HT-29 (cell line): ENCODE measurements at regions not wholly inside any gene's neighbourhood (a gene's known extent, or its start where the extent isn't known, plus 50 kb on each side); places are given as distances from the start of the nearest gene placed in this dataset.

ENCODE experiments used
- DNase-seq: peaks from one replicate; pipeline ENCODE4 v3.0.0-alpha.2; 2015; ENCODE audit warnings: low spot score

GRCh38 chr10:2731940-2732339, 335.4 kb upstream of the PFKP start:
- DNase-seq = no peak

- DNase-seq = no peak
These were observed 338.2 kb upstream of the PFKP start for GRCh38 chr10:2729197-2729596.

GRCh38 chr10:2728087-2728486, 339.3 kb upstream of the PFKP start:
- no peak for DNase-seq

GRCh38 chr10:2716596-2716995, 350.8 kb upstream of the PFKP start:
- no peak for DNase-seq

GRCh38 chr10:2714597-2714996, 352.8 kb upstream of the PFKP start:
- DNase-seq = no peak

GRCh38 chr10:2703953-2704352, 363.4 kb upstream of the PFKP start:
- DNase-seq = no peak

- no peak for DNase-seq
These were observed 365.5 kb upstream of the PFKP start for GRCh38 chr10:2701802-2702201.

GRCh38 chr10:2700626-2701305, 366.6 kb upstream of the PFKP start:
- no peak for DNase-seq

- DNase-seq = no peak
These were observed 378.4 kb upstream of the PFKP start for GRCh38 chr10:2688958-2689357.

- no peak for DNase-seq
These were observed 380.7 kb upstream of the PFKP start for GRCh38 chr10:2686691-2687090.

- no peak for DNase-seq
These were observed 384.9 kb upstream of the PFKP start for GRCh38 chr10:2682491-2682890.

- DNase-seq = no peak
These were observed 385.5 kb upstream of the PFKP start for GRCh38 chr10:2681891-2682290.

- DNase-seq = no peak
These were observed 386.5 kb upstream of the PFKP start for GRCh38 chr10:2680821-2681220.

- no peak for DNase-seq
These were observed 387.7 kb upstream of the PFKP start for GRCh38 chr10:2679646-2680045.

GRCh38 chr10:2676455-2676854, 390.9 kb upstream of the PFKP start:
- DNase-seq = no peak

- DNase-seq = no peak
These were observed 392.9 kb upstream of the PFKP start for GRCh38 chr10:2674451-2674850.

- no peak for DNase-seq
These were observed 396.5 kb upstream of the PFKP start for GRCh38 chr10:2670864-2671263.

- DNase-seq = no peak
These were observed 401.6 kb upstream of the PFKP start for GRCh38 chr10:2665772-2666171.

GRCh38 chr10:2660276-2660675, 407.1 kb upstream of the PFKP start:
- DNase-seq = no peak

GRCh38 chr10:2659660-2660209, 407.6 kb upstream of the PFKP start:
- DNase-seq = no peak

- no peak for DNase-seq
These were observed 408.6 kb upstream of the PFKP start for GRCh38 chr10:2658780-2659179.

GRCh38 chr10:2650328-2650727, 417.0 kb upstream of the PFKP start:
- DNase-seq = no peak

GRCh38 chr10:2641028-2641427, 426.3 kb upstream of the PFKP start:
- DNase-seq = no peak

GRCh38 chr10:2633630-2634029, 433.7 kb upstream of the PFKP start:
- no peak for DNase-seq
